HG03565 (cell line): ENCODE measurements at regions not wholly inside any gene's neighbourhood (a gene's known extent, or its start where the extent isn't known, plus 50 kb on each side); places are given as distances from the start of the nearest gene placed in this dataset.

ENCODE experiments used
- ATAC-seq: cut with Tn5 transposase; IDR thresholded peaks from one replicate; pipeline ENCODE4 v1.9.1; 2021; ENCODE audit warnings: mild to moderate bottlenecking, moderate library complexity; ENCODE audit not compliant: unreplicated experiment

DNA sequence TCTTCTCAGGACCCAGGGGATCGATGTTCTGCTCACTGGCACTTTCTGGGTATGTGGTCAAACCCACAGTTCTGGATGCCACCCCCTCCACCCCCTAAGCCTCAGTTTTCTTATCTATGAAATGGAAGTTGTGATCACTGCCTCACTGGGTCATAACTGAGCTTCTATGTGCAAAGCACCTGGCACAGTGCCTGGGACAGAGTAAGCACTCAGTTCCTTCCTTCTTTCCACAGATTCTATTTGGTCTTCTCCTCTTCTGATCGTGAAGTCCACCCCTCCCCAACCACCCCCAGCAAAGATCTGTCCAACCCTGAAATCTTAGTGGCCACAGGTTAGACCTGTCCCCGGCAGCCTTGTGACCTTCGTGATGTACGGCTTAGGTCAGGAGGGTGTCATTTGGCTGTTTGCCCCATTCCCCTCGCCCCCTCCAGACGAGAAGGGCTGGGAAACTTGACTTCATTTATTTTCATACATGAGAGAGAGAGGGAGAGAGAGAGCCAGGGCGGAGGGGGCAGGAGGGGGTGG, 181.4 kb downstream of the FGF18 start:
- no peak for ATAC-seq

DNA sequence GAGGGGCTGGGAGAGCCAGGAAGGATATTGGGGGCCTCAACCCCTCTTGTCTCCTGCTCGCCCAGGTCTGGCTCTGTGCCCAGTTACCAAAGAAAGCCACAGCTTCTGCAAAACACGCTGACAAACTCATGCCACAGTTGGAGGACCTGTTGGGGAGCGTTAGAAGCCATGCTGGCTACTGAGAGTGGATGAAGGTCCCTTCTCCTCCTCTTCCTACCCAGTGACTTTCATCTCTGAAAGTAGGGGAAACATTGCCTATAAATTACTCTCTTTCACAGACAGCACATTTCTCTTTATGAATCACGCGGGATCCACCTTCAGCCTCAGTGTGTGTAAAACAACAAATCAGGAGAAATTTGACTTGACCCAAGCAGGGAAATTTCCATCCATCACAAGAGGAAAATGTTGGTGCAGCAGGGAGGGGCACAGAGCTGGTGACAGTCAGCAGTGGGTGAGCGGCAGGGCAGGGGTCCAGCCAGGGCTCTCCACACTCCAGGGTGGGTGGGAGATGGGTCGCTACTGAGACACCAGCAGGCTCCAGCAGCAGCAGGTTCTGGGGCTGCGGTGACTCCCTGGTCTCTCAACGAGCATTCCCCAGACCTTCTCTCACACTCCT, 181.9 kb downstream of the FGF18 start:
- ATAC-seq, result no peak

DNA sequence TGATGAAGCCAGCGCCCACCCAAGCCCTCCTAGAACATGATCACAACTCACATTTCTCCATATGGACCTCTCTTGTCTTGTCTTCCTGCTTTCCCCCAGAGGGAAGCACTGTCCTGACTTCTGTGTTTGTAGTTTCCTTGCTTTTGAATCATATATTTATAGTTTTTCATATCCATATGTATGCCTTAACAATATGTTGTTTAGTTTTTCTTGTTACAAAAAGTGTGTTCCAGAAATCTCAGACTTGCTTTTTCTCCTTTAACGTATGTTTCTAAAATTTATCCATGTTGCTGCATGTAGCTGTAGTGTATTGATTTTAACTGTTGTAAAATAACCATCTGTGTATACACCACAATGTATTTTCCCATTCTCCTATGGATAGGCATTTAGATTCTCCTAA, 182.0 kb upstream of the SMIM23 start:
- no peak for ATAC-seq

DNA sequence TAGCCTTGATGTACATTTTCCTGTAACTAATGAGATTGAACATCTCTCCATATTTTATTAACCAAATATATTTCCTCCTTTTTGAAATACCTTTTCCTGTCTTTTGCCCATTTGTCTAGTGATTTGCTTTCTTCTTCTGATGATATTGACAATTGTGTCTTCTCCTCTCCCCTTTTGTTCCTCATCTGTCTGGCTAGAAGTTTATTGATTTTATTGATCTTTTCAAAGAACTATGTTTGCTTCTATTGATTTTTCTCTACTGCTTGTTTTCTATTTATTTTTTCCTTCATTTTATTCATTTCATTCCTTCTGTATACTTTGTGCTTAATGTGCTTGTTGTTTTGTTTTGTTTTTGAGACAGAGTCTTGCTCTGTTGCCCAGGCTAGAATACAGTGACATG, 181.4 kb upstream of the SMIM23 start:
- no peak for ATAC-seq

DNA sequence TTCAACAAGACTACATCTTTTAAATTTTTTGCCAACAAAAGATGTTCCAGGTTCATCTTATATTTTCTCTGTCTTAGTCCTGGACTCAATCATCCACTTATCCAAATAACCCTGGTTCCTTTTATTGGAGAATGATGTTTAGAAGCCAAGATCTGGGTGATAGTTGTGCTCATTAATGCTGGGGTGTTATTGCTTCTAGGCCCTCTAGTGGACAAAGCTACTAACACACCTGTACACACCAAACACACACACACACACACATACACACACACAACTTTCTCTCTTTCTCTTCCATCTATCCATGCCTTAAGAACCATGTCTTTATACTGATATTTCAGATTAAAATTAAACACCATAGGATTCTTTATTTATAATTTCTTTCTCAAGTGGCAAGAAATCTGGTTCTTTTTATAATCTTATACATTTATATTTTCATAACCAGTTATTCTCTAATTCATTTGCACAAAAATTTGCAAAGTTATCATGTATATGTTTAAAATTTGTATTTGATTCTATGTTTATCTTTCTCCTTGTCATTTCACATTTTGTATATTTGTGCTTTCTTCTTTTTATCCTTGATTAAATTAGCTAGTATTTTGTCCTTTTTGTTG, 179.1 kb upstream of the SMIM23 start:
- ATAC-seq, result no peak

DNA sequence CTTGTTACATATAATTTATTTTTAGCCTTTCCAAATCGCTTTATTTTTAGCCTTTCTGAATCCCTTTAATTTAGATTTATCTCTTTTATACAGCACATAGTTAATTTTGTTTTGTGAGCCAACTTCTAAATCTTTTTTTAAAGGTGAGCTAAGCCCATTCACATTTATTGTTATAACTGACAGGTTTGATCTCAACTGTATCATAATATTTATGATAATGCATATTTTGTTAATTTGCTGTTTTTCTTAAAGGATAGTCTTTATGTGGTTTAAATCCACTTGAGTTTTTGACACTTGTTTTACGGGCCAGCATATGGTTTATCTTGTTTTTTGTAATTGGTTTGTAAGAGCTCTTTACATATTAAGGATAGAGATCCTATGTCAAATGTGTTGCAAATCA, 177.8 kb upstream of the SMIM23 start:
- no peak for ATAC-seq

DNA sequence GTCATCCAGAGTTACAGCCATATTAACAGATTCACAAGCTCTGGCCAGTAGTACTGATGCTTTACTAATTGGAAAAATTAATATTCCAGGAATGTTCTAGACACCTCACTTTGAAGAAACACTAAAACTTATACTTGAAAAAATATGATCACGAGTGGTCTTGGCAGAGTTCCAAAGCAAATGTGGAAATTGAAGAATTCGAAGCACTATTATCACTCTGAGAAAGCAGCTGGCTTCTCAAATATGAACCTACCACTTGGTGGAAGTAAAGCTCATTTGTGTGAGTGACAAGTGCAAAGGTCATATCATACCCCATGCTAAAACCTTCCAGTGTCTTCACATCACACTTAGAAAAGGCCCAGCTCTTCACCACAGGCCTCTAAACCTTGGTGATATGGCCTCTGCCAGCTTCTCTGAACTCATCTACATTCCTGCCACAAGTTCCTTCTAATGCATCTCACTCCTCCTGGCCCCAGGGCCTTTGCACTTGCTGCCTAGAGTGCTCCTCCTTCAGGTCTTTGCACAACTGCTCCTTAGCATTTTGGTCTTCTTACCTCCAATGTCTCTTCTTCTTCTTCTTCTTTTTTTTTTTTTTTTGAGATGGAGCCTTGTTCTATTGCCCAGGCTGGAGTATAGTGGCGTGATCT, 175.7 kb upstream of the SMIM23 start:
- no peak for ATAC-seq

DNA sequence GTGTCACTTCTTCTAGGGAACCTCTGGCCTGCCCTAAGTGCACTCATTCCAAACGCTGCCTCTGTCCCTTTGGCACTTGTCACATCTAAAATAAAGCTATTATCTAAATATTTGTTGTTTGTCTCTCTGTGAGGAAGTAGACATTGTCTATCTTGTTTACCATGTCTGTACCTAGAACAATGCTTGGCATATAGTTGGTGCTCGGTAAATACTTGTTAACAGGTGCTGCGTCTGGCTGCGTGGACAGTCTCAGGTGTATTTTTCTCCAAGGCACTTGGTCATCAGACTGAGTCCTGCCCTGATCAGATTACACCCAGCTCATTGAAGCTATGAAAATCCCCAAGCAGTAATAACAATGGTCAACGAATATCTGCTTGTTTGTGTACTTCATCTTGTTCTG, 174.9 kb upstream of the SMIM23 start:
- no peak for ATAC-seq

DNA sequence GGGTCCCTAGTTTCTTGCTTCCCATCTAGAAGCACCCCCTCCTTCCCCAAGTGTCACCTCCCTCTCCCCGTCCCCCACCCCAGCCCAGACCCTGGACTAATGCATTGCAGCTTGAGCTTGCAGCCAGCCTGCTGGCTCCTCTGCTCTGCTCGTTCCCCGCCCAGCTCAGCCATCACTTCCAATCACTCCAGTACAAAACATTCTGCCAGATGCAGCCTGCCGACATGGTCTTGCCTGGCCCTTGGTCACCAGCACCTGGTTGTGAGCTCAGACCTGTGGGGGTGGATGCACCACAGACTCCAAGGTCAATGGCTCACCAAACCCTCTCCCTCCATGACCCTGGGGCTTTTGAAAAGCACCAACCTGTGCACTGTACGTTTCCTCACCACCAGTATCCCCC, 172.9 kb upstream of the SMIM23 start:
- ATAC-seq, result no peak

DNA sequence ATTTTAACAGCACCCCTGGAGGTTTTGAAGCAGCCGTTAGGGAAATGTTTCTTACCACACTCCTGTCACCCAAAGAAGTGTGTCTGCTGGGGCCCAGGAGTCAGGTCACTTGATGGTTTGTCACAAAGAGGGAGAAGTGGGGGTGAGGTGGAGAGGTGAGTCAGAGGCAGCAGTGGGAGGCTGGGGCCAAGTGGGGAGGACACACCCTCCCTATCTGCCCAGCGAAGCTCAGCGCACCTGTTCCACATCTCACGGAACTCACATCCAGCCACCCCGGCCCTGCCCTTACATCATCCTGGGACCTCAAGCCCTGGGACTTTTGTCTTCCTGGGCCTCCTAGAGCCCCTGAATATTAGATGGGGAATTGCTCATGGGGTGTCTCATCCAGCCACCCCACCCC, 171.1 kb upstream of the SMIM23 start:
- no peak for ATAC-seq

DNA sequence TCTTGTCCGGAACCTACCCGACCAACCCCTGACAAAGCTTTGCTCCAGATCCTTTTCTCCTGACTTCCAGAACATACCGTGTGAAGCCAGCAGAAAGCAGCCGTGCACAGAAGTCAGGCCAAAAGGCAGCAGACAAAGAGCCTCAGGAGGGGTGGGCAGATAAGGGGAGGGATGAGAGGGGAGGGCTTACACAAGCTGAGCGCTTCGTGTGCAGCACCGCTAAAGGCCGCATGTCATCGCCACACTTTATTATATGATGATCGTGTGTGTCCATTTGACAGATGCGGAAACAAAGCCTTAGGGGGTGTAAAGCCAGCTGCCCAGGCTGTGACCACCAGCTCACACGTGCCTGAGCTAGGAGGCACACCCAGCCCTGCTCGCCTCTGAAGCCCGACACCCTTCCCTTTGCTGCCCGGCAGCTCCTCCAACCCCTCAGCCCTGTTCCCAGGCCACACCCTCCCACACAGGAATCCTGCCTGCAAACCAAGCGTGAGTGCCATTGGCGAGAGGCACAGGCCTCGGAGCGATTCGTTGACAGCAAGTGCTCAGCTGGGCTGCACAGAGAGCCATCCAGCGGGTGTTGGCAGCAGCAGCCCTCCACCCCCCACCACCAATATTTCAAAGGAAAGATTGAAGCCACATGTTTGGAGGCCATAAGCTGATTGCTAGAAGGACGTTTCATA, 170.5 kb upstream of the SMIM23 start:
- no peak for ATAC-seq

DNA sequence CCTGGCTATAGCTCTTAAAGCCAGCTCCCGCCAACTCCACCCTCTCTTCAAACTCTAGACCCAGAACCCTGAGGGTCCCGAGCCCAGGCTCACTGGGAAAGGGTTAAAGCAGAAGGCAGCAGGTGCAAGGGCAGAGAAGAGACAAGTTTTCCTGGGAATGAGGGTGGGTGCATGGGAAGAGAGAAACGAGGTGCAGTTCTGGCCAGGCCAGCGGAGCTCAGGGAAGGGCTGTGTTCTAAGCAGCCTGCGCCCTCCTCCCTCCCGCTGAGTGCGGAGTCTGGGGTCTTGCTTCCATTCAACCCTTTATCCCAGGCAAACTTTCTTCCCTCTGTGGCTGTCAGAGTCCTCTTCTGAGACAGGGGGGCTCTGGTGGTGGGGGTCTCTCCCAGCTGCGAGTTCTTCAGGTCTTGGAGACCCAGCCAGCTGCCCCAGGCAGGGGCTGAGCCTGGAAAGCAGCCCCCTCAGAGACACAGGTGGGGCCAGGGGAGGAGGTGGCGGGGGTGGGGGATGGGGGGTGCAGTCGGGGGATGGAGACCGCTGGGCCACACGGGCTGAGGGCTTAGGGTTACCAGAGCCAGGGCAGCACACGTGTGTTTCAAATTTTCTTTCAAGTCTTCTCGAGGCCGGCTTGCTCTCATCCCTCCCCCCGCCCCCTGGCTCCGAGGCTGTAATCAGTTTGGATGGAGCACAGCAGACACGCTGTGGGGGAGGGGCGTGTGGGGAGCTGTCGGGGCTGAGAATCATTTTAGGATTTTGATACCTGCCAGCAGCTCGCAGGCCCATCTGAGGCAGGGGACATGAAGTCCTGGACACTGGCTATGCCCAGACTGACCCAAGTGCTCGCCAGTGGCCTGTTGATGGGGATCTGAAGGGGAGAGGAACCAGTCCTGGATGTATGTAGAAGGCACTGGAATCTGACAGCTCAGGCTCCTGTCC, 169.6 kb upstream of the SMIM23 start:
- ATAC-seq, result no peak

DNA sequence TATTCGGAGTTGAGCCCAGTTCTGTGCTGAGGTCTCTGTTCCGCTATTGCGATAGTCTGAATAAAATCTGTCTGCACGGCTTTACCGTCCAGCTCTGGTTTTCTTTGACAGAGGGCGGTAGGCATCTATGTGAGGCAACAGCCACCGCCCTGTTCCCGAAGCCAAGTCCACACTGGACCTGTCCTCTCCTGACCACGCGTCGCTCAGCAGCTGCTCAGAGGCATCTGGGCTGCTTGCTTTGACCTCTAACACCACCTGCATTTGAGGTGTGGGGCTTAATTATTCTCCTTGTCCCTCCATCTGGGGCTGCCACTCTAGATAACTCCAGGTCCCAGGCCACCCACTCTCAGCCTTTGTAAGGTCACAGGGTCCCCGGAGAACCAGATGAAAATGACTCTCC, 168.4 kb upstream of the SMIM23 start:
- no peak for ATAC-seq

DNA sequence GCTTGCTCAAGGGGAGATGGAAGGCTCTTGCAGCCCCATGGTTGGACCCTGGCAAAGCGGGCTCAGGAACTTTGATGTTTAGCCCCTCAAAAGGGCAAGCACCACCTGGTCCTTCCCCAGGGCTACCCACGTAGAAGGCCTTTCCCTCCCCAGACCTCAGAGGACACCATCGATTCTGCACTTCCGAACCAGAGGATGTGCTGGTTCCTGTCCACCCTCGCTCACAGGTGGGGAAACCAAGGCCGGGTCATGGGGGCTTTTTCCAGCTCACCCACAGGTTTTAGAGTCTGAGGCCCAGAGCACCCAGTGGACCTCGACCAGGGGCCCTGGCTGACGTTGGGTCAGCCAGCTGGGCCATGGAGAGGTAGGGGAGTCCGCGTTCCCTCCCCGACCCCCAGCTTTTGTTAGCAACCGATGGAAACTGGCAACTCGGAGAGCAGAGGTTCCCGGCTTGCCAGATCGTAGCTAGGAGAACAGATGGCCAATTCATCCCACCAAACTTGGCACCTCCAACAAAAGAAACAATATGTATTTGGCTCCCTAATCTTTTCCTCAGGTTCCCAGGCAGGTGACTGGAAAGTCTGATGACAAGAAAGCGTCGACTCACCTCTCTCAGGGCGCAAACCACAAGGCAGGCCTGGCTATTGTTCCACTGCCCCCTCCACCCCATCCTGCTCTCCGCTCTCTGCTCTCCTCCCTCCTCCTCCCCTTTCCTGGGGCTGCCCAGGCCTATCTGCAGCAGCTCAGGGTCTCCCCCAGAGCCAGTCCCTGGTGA, 167.6 kb upstream of the SMIM23 start:
- no peak for ATAC-seq

DNA sequence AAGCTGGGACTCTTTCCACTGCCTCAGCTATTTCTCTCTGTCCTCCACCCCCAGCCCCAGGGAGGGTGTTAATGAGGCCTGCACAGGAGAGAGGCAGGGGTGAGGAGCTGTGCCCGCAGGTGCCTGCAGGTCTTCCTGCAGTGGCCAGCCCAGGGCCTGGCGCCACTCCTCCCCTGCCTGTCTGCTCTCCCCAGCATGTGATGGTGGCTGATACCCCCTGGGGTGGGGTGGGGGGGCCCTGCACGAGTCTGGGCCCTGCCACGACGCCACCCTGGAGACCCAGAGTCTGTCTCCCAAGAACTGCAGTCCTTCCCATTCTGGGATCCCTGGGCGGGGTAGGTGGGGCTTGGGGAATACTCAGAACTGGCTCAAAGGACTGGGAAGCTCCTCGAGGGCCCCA, 166.4 kb upstream of the SMIM23 start:
- no peak for ATAC-seq

DNA sequence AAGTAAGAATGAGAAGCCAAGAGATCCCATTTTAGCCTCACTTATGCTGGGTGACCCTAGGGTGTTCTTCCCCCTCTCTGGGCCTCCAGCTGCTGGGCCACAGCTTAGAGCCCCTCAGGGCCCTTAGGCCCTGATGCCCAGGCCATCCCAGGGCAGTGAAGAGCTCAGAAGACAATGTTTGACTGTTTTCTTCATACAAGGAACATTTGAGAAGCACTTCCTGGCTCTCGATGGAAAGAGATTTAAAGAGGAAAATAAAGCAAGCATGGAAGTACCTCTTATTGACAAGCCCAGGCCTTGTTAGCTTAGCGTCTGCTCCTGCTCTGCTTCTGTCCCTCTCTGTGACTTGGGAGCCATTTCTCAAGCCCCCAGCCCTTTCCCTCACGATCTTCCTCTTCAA, 165.9 kb upstream of the SMIM23 start:
- no peak for ATAC-seq

DNA sequence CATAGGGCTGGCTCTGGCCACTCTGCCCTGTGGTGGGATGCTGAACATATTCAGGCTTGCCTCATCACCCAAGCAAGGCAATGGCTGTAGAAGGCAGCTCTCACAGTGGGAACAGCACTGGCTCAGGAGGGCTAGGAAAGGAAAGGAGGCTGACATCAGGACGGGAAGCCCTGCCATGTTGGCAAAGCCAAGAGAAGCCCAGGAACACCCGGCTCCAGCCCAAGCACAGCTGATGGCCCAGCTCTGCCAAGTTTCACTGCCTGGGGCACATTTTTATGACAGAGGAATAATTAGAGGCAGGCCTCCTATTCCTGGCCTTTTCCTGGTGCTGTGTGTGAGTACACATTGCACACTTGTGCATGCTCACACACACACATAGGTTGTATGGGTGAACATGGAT, 163.6 kb upstream of the SMIM23 start:
- ATAC-seq, result no peak

DNA sequence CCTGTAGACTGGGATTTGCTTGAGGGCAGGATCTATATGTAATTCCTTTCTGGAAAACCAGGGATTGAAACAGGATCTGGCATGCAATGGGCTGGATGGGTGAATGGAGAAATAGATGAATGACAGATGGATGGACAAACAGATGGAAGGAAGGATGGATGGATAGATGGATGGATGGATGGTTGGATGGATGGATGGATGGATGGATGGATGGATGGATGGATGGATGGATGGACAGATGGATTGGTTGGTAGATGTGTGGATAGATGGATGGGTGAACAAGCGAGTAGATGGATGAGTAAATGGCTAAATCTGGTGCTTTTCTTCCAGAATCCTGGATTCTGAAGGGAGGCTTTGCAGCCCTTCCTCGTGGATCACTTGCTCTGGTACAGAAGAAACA, 162.5 kb upstream of the SMIM23 start:
- no peak for ATAC-seq

DNA sequence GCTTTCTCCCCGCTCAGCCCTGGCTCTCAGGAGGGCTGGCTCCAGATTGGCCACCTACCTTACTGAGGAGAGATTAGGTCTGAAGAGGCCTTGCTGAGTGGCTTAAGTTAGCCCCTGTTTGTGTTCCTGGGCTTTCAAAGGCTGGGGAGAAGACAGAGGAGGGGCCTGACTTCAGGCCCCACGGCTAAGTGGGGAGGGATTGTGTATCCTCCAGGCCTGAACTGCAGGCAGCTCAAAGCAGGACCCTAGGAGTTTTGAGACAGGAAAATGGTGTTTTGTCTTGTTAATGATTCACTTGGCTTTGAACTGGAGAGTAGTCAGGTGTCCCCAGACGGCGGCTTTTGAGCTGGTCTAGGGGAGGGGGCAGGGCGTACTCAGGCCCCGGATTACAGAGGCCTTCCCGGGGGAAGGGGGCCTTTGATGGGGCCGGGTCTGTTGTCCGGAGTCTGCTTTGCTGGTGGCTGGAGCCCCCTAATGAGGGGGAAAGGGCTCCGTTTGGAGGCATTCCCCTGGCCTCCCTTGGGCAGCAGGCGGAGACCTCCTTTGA, 162.0 kb upstream of the SMIM23 start:
- no peak for ATAC-seq

DNA sequence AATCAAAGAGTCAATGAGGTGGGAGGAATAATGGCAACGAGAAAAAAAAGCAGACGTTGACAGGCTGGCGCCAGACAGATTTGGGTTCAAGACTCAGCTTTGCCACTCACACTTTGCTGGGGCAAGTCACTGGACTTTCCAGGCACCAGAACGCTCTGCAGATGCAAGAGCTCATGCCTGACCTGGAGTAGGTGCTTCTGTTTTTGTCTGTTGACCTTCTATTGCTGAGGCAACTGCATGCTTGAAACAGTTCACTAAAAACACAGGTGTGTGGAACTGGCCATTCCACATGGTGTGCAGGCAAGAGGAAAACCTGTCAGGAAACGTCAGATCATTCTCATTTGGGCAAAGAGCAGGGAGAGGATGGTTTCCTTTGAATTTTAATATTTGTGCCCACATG, 161.2 kb upstream of the SMIM23 start:
- no peak for ATAC-seq
